Endothelial cell of umbilical vein (primary cell): ENCODE measurements at regions not wholly inside any gene's neighbourhood (a gene's known extent, or its start where the extent isn't known, plus 50 kb on each side); places are given as distances from the start of the nearest gene placed in this dataset.

Source experiments
- BruUV-seq: library from RNA; stranded (reverse); fragments of 400-500 nt; replicated peaks from 2 replicates; lab custom pipeline; 2021; lab: Mats Ljungman, UMichigan
- CTCF ChIA-PET: fragments of 300-600, 350-600 bp; sonication (Branson Sonifier 250); formaldehyde crosslinking; loops from one replicate; lab custom pipeline; 2021; ENCODE audit warnings: antibody characterized with exemption, inconsistent platforms; lab: Charles Lee
- POLR2A ChIA-PET: fragments of 300-600, 350-600 bp; sonication (Branson Sonifier 250); formaldehyde crosslinking; loops from one replicate; lab custom pipeline; 2021; ENCODE audit warnings: antibody characterized with exemption, inconsistent platforms; lab: Charles Lee
- DNase-seq: peaks from one replicate; pipeline ENCODE4 v3.0.0-alpha.2; 2011; ENCODE audit warnings: low read depth, low spot score
- FAIRE-seq: peaks from 2 replicates; lab custom pipeline; 2011; peaks lifted over from hg19 to GRCh38; lab: Jason Lieb, UNC
- H2AFZ ChIP-seq: 2 replicates; pipeline ENCODE4 v1.6.0; 2012; ENCODE audit warnings: low read depth, low read length, control low read depth, inconsistent platforms
- H3K27ac ChIP-seq: 2 replicates; pipeline ENCODE4 v1.5.1; 2011; ENCODE audit warnings: low read depth, mild to moderate bottlenecking, control low read depth, low read length, moderate library complexity; ENCODE audit not compliant: insufficient read depth
- H3K27me3 ChIP-seq, 2 experiments: 2 replicates each; pipeline versions ENCODE4 v1.6.0 to v1.6.1; 2011; ENCODE audit warnings: low read length in 2 of 2, mixed read lengths in 1 of 2; ENCODE audit not compliant: control insufficient read depth in 2 of 2, insufficient read depth in 2 of 2
- H3K36me3 ChIP-seq, 2 experiments: 2 replicates in 1 of 2; 3 replicates in 1 of 2; pipeline ENCODE4 v1.5.1; 2011; ENCODE audit warnings: low read length in 2 of 2, mild to moderate bottlenecking in 1 of 2, moderate library complexity in 1 of 2; ENCODE audit not compliant: control insufficient read depth in 2 of 2, insufficient read depth in 2 of 2; ENCODE audit errors: extremely low read depth in 1 of 2
- H3K4me1 ChIP-seq: 3 replicates; pipeline ENCODE4 v1.5.1; 2011; ENCODE audit warnings: mild to moderate bottlenecking, low read length; ENCODE audit not compliant: control insufficient read depth, insufficient read depth; ENCODE audit errors: extremely low read depth
- H3K4me2 ChIP-seq: 2 replicates; pipeline ENCODE4 v1.6.1; 2011; ENCODE audit warnings: low read length, control low read depth, mixed read lengths; ENCODE audit not compliant: insufficient read depth
- H3K4me3 ChIP-seq, 3 experiments: fragments of 200-600 bp in 1 of 3; sonication (generic), shearing (Covaris generic) in 1 of 3; replicated peaks in 1 of 3; 2 replicates each; pipeline ENCODE4 v1.5.1; 2011 to 2016; ENCODE audit warnings: control low read depth in 3 of 3, low read length in 3 of 3, mild to moderate bottlenecking in 2 of 3, inconsistent platforms in 1 of 3, low read depth in 1 of 3, moderate library complexity in 1 of 3; ENCODE audit not compliant: insufficient read depth in 1 of 3
- H3K79me2 ChIP-seq: 2 replicates; pipeline ENCODE4 v1.6.0; 2012; ENCODE audit warnings: low read length, inconsistent platforms; ENCODE audit not compliant: control insufficient read depth, insufficient read depth
- H3K9ac ChIP-seq: replicated peaks from 2 replicates; pipeline ENCODE3; 2011; ENCODE audit warnings: low read length, control low read depth; ENCODE audit not compliant: insufficient read depth; ENCODE audit errors: extremely low read depth
- H3K9me1 ChIP-seq: replicated peaks from 3 replicates; pipeline ENCODE4 v1.6.0; 2011; ENCODE audit warnings: mild to moderate bottlenecking, low read length; ENCODE audit not compliant: control insufficient read depth, insufficient read depth; ENCODE audit errors: extremely low read depth
- H3K9me3 ChIP-seq: replicated peaks from 2 replicates; pipeline ENCODE4 v1.5.1; 2012; ENCODE audit warnings: low read length, inconsistent platforms; ENCODE audit not compliant: control insufficient read depth, insufficient read depth
- H4K20me1 ChIP-seq: replicated peaks from 2 replicates; pipeline ENCODE3; 2011; ENCODE audit warnings: mild to moderate bottlenecking, low read length; ENCODE audit not compliant: control insufficient read depth, insufficient read depth; ENCODE audit errors: extremely low read depth
- CTCF ChIP-seq, 2 donors: IDR thresholded peaks; 1 replicate in 1 of 2; 2 replicates in 1 of 2; pipeline ENCODE4 v1.5.1; 2011; ENCODE audit warnings: low read length in 2 of 2, mild to moderate bottlenecking in 2 of 2, moderate library complexity in 2 of 2, control low read depth in 1 of 2, inconsistent platforms in 1 of 2, low read depth in 1 of 2; ENCODE audit not compliant: insufficient read depth in 1 of 2; ENCODE audit errors: extremely low read depth in 1 of 2
- EZH2 ChIP-seq: IDR thresholded peaks from 2 replicates; pipeline ENCODE4 v1.6.1; 2012; ENCODE audit warnings: borderline replicate concordance, low read depth, mild to moderate bottlenecking, moderate library complexity, low read length, inconsistent platforms; ENCODE audit not compliant: severe bottlenecking
- FOS ChIP-seq: IDR thresholded peaks from 2 replicates; pipeline ENCODE4 v1.6.1; 2011; ENCODE audit warnings: mild to moderate bottlenecking, low read length, moderate library complexity, borderline replicate concordance; ENCODE audit not compliant: insufficient read depth
- GATA2 ChIP-seq: IDR thresholded peaks from 2 replicates; pipeline ENCODE4 v1.7.0; 2011; ENCODE audit warnings: low read depth, mild to moderate bottlenecking, moderate library complexity, mixed read lengths, low read length; ENCODE audit not compliant: insufficient read length, insufficient read depth
- JUN ChIP-seq: IDR thresholded peaks from 2 replicates; pipeline ENCODE4 v1.6.1; 2011; ENCODE audit warnings: borderline replicate concordance, low read depth; ENCODE audit not compliant: insufficient read length, insufficient read depth
- MYC ChIP-seq: IDR thresholded peaks from one replicate; pipeline ENCODE4 v1.6.1; 2011; ENCODE audit warnings: mild to moderate bottlenecking, low read depth, low read length
- POLR2A ChIP-seq: IDR thresholded peaks from 2 replicates; pipeline ENCODE4 v1.6.1; 2012; ENCODE audit warnings: low read depth, mild to moderate bottlenecking, control low read depth, low read length
- POLR2AphosphoS5 ChIP-seq: IDR thresholded peaks from 2 replicates; pipeline ENCODE4 v1.6.1; 2012; ENCODE audit warnings: low read depth, mild to moderate bottlenecking, control low read depth, low read length, moderate library complexity; ENCODE audit not compliant: insufficient read depth
- dilution Hi-C: fragments of 300-500 bp; cut with MboI; formaldehyde crosslinking; loops from one replicate; pipeline ENCODE4 v1.15.0; 2019; ENCODE audit warnings: low sequenced_read_pairs; ENCODE audit not compliant: extremely low pct_ligation_motif_present
- intact Hi-C: fragments of 100-400 bp; cut with micrococcal nuclease; formaldehyde crosslinking; loops from one replicate; pipeline ENCODE4 v1.10.0; 2022
- TF ChIP-seq, protein P1 (sequence below): IDR thresholded peaks from 2 replicates; pipeline ENCODE4 v1.6.1; 2011; ENCODE audit not compliant: insufficient read depth, insufficient read length

- intact Hi-C loops = no loop called here
- Histone ChIP-seq H4K20me1 (no peaks in the 10 kb centered on the region), H3K27me3 (no peaks in the 10 kb centered on the region), H3K9ac (no peak overlapping the region), H3K9me1 (no peaks in the 10 kb centered on the region), H3K27ac (no peak overlapping the region), H2AFZ (no peak overlapping the region), H3K4me1 (no peaks in the 10 kb centered on the region), H3K36me3 (no peaks in the 10 kb centered on the region), H3K9me3 (no peaks in the 10 kb centered on the region), H3K4me3 (no peak overlapping the region), H3K79me2 (no peaks in the 10 kb centered on the region), H3K4me2 (no peak overlapping the region)
- BruUV-seq = no TSS peak
- CTCF ChIA-PET = no interaction called here
- dilution Hi-C loops = no loop called here
- FAIRE-seq (no peak), DNase-seq (no peak)
- POLR2A ChIA-PET = no interaction called here
- TF ChIP-seq CTCF (IDR thresholded peaks at IDR 0.05; ENCODE audit: extremely low read depth in 1 of 2, insufficient read depth in 1 of 2, low read depth in 1 of 2, low read length in 2 of 2) = no peak
- TF ChIP-seq FOS = no peak
- no peak for TF ChIP-seq POLR2AphosphoS5
- TF ChIP-seq EZH2 = no peak
- TF ChIP-seq, protein P1, sequence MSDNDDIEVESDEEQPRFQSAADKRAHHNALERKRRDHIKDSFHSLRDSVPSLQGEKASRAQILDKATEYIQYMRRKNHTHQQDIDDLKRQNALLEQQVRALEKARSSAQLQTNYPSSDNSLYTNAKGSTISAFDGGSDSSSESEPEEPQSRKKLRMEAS = no peak
- no peak for TF ChIP-seq MYC
- TF ChIP-seq JUN = no peak
- TF ChIP-seq GATA2 = no peak
- no peak for TF ChIP-seq POLR2A
Observed at GRCh38 chr6:48584846-48585245, 473.8 kb upstream of the PTCHD4 start.
